ENCODE measurements at regions not wholly inside any gene's neighbourhood (a gene's known extent, or its start where the extent isn't known, plus 50 kb on each side); places are given as distances from the start of the nearest gene placed in this dataset.

- no peak for DNase-seq (ENCODE audit: low spot score)
- Histone ChIP-seq H3K79me2 (ENCODE audit: insufficient read depth, low read depth, low read length) (no peaks in the 10 kb centered on the region), H3K4me1 (ENCODE audit: insufficient read depth, low read length, poor library complexity, severe bottlenecking) (no peaks in the 10 kb centered on the region), H3K9me2 (ENCODE audit: insufficient read depth, low read length) (no peaks in the 10 kb centered on the region), H3K4me3 (ENCODE audit: low read depth, low read length, poor library complexity, severe bottlenecking) (no peak overlapping the region), H2AFZ (ENCODE audit: low read length) (no peak overlapping the region), H4K20me1 (ENCODE audit: insufficient read depth, low read length) (no peaks in the 10 kb centered on the region), H3K27ac (ENCODE audit: low read depth, low read length, poor library complexity, severe bottlenecking) (no peak overlapping the region), H3K4me2 (ENCODE audit: low read length) (no peak overlapping the region), H3K9me3 (ENCODE audit: low read length) (no peaks in the 10 kb centered on the region), H3K36me3 (ENCODE audit: insufficient read depth, low read length) (no peaks in the 10 kb centered on the region)
- ChIA-PET POLR2A (interaction anchor here (0.7 kb wide), 1 partner anchor 243 kb away, joined by 3 read pairs; no protein-coding TSS in a partner anchor), CTCF (ENCODE audit: unreplicated experiment) (no interaction called here)
- TF ChIP-seq EZH2phosphoT487 (IDR thresholded peaks at IDR 0.05; ENCODE audit: borderline replicate concordance, low read depth, low read length), result no peak
- no peak for TF ChIP-seq CTCF (conservative IDR thresholded peaks at IDR 0.05; ENCODE audit: low read length)
- BruUV-seq (replicated peaks), result no TSS peak
- intact Hi-C loops (cut with micrococcal nuclease; ENCODE audit: unreplicated experiment), result no loop called here
Observed at GRCh38 chr6:155701342-155701741, 245.7 kb upstream of the NOX3 start.

DNA sequence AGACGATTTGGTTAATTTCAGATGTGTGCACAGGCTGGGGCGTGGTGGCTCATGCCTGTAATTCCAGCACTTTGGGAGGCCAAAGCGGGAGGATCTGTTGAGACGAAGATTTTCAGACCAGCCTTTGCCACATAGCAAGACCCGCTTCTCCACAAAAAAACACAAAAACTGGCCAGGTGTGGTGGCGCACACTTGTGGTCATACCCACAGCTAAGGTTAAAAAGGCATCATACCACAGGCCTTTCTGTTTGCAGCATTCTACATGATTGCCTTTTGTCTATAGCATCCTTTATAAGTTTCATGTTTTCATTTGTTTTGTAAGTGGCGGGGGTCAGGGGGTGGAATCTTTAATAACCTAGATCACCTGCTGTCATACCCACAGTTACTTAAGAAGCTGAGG lies 239.9 kb upstream of the NOX3 start:
- CTCF ChIA-PET (ENCODE audit: unreplicated experiment), result no interaction called here

GRCh38 chr6:155694419-155694790 lies 238.8 kb upstream of the NOX3 start:
- no peaks in the 10 kb centered on the region for H3K9me2 ChIP-seq (ENCODE audit: insufficient read depth, low read length)
- no peak overlapping the region for H2AFZ ChIP-seq (ENCODE audit: low read length)
- no peak overlapping the region for H3K4me2 ChIP-seq (ENCODE audit: low read length)
- H3K36me3 ChIP-seq (ENCODE audit: insufficient read depth, low read length), result no peaks in the 10 kb centered on the region
- intact Hi-C loops (cut with micrococcal nuclease; ENCODE audit: unreplicated experiment), result no loop called here
- H3K4me1 ChIP-seq (ENCODE audit: insufficient read depth, low read length, poor library complexity, severe bottlenecking), result no peaks in the 10 kb centered on the region
- H3K79me2 ChIP-seq (ENCODE audit: insufficient read depth, low read depth, low read length), result no peaks in the 10 kb centered on the region
- no peak for DNase-seq (ENCODE audit: low spot score)
- H3K4me3 ChIP-seq (ENCODE audit: low read depth, low read length, poor library complexity, severe bottlenecking), result no peak overlapping the region
- no TSS peak for BruUV-seq (replicated peaks)
- H3K9me3 ChIP-seq (ENCODE audit: low read length), result no peaks in the 10 kb centered on the region
- ChIA-PET POLR2A (interaction anchor here (0.5 to 1.1 kb wide), 3 partner anchors 8 to 108 kb away, joined by 3 to 4 read pairs (median 4); no protein-coding TSS in a partner anchor), CTCF (ENCODE audit: unreplicated experiment) (no interaction called here)
- H3K27ac ChIP-seq (ENCODE audit: low read depth, low read length, poor library complexity, severe bottlenecking), result no peak overlapping the region
- no peaks in the 10 kb centered on the region for H4K20me1 ChIP-seq (ENCODE audit: insufficient read depth, low read length)
- no peak for TF ChIP-seq EZH2phosphoT487 (IDR thresholded peaks at IDR 0.05; ENCODE audit: borderline replicate concordance, low read depth, low read length)
- TF ChIP-seq CTCF (conservative IDR thresholded peaks at IDR 0.05; ENCODE audit: low read length), result no peak

More for the DNA sequence above, 239.9 kb upstream of the NOX3 start:
- H3K4me3 ChIP-seq (ENCODE audit: low read depth, low read length, poor library complexity, severe bottlenecking), result no peak overlapping the region
- H3K4me1 ChIP-seq (ENCODE audit: insufficient read depth, low read length, poor library complexity, severe bottlenecking), result no peaks in the 10 kb centered on the region
- H2AFZ ChIP-seq (ENCODE audit: low read length), result no peak overlapping the region
- no peak for DNase-seq (ENCODE audit: low spot score)
- H3K4me2 ChIP-seq (ENCODE audit: low read length), result no peak overlapping the region
- H3K36me3 ChIP-seq (ENCODE audit: insufficient read depth, low read length), result no peaks in the 10 kb centered on the region
- H4K20me1 ChIP-seq (ENCODE audit: insufficient read depth, low read length), result no peaks in the 10 kb centered on the region
- BruUV-seq (replicated peaks), result no TSS peak
- POLR2A ChIA-PET, result interaction anchor here (1.1 kb wide), 1 partner anchor 9 kb away, joined by 4 read pairs; no protein-coding TSS in a partner anchor
- H3K9me3 ChIP-seq (ENCODE audit: low read length), result no peaks in the 10 kb centered on the region
- TF ChIP-seq CTCF (conservative IDR thresholded peaks at IDR 0.05; ENCODE audit: low read length), result no peak
- intact Hi-C loops (cut with micrococcal nuclease; ENCODE audit: unreplicated experiment), result no loop called here
- no peaks in the 10 kb centered on the region for H3K79me2 ChIP-seq (ENCODE audit: insufficient read depth, low read depth, low read length)
- H3K9me2 ChIP-seq (ENCODE audit: insufficient read depth, low read length), result no peaks in the 10 kb centered on the region
- H3K27ac ChIP-seq (ENCODE audit: low read depth, low read length, poor library complexity, severe bottlenecking), result no peak overlapping the region

Data from OCI-LY7 (cell line).